ENCODE measurements at regions not wholly inside any gene's neighbourhood (a gene's known extent, or its start where the extent isn't known, plus 50 kb on each side); places are given as distances from the start of the nearest gene placed in this dataset.
"Not testable (repeated sequence)": the region's sequence is repeated elsewhere in the genome, so short reads cannot be mapped to it uniquely, and the experiment has no call there.

DNA sequence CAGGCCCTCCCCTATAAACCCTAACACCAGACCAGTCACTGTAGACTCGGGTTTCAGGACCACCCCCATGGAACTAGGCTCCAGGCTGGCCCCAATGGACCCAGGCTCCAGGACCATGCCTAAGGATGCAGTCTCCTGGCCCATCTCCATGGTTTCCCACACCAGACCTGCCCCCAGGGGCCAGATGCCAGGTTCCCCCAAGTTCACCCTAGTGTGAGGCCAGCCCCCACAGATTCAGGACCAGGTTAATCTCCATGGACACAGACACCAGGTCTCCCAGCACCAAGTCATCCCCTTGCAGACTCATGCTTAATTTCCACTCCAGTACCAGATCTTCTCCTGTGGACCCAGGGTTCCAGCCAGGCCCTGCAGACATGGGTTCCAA, 103.8 kb upstream of the LANCL2 start:
- no peak for DNase-seq (ENCODE audit: low spot score)

DNA sequence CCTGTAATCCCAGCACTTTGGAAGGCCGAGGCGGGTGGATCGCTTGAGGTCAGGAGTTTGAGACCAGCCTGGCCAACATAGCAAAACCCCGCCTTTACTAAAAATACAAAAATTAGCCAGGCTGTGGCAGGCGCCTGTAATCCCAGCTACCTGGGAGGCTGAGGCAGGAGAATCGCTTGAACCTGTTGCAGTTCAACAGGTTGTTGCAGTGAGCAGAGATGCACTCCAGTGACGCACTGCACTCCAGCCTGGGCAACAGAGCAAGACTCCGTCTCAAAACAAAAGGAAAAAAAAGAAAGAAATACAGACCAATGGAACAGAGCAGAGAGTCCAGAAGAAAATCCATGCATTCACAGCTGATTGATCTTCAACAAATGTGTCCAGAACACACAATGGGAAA, 99.8 kb upstream of the LANCL2 start:
- DNase-seq (ENCODE audit: low spot score) = not testable (repeated sequence)

DNA sequence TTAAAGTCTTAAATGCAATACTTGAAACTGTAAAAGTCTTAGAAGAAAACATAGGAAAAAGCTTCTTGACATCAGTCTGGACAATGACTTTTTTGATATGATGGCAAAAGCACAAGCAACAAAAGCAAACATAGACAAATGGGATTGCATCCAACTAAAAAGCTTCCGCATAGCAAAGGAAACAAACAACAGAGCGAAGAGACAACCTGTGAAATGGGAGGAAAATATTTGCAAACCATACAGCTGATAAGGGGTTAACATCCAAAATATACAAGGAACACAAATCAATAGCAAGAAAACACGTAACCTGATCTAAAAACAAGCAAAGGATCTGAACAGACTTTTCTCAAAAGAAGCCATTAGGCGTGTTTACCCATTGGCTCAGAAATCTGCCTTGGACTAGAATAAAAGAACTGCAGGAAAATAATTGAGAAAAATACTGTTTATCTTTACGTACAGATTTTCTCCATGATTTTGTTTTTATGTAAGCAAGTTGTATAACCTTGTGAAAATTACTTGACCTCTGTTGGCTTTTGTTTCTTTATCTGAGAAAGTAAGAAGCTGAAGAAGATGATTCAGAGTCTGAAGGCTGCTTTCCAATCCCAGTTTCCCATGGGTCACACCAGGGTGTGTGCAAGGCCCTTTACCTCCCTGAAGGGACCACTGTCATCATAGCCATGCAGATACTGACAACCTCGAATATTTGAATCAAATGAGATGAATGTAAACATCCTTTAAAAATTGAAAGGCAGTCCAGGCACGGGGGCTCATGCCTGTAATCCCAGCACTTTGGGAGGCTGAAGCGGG, 99.1 kb upstream of the LANCL2 start:
- no peak for DNase-seq (ENCODE audit: low spot score)

DNA sequence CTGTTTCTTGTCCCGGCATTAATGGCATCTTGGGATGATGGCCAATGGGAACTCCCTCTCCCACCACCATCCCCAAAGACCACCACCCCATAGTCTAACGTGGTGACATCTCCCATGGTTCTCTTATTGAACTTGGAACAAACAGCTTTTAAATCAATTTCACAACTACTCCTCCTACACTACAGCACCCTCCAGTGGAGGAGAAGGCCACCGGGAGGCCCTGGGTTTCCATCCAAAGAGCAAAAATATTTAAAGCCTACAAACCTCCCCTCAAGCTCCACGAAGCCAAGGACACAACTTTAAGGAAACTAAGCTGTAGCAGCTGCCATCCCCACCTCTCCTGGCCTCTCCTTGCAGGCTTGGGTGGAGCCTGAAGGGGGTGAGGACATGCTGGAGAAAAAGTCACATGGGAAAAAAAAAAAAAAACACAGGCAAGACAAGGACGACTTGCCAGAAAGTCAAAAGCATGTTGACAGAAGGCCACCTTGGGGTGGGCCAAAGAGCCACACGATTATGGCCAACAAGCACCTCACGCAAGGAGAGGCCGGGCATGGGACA, 94.0 kb upstream of the LANCL2 start:
- no peak for DNase-seq (ENCODE audit: low spot score)

DNA sequence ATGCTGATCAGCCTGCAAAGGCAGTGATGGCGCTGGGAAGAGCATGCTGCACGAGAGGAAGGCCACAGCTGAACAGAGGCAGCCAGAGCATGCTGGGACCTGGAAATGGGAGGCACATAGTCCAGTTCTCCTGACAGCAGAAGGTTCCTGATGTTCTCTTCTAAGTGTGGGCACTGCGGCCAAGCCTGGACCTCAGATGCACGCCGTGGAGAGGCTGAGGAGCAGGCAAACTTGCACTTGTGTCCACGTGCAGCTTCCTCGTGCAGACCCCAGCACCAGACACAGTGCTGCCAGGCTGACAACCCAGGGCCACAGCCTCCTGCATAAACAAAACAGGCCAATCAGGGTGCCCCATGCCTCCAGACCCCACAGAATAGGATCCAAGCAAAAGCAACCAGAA, 93.5 kb upstream of the LANCL2 start:
- DNase-seq (ENCODE audit: low spot score) = no peak

DNA sequence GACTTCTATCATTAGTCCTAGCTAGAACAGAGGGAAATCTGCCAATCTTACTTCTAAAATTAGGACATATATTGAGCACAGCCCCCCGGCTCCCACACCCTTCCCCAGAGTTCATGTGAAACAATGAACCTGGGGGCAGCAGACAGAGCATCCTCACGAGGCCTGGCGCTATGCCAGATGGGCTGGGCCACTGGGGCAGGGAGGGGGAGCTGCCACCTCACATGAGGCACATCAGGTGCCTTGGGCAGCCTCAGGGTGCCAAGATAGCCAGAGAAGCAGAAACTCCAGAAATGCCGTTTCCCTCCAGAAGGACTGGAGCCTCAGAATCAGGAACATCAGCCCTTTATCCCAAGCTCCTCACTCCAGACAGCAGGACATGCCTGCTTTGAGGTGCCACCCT, 92.8 kb upstream of the LANCL2 start:
- DNase-seq (ENCODE audit: low spot score) = no peak

DNA sequence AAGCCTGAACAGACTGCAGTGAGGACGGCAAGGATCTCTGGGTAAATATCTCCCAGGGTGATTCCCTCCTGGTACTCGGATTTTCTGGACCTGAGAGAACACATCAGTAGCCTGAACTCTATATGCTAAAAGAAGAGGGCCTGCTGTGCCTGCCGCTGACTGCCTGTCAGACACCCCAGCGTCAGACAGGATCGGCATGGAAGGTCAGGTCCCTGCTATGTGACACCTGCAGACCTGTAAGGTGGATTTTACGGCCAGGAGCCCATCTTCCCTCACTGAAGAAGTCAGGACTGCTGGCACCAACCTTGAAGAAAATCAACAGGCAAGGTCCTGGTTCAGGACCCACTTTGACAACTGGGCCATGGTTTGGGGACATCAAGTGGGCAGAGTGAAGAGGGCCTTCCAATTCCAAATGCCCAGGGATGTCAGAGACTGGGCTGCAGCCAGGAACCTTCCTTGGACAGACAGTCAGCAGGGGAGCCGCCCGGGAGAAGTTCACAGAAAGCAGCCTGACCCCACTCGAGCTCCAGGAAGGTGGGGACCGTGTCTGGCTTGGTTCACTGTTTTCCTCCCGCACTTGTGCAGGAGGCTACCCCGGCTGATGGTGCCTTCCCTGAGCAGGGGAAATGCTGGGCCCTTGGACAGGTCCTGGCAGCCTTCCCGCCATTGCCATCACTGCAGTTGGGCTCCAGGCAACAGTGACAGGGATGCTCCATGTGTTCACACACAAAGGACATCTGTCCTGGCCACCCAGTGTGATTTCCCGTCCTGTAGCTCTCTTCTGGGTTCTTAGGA, 91.8 kb upstream of the LANCL2 start:
- DNase-seq (ENCODE audit: low spot score) = no peak

DNA sequence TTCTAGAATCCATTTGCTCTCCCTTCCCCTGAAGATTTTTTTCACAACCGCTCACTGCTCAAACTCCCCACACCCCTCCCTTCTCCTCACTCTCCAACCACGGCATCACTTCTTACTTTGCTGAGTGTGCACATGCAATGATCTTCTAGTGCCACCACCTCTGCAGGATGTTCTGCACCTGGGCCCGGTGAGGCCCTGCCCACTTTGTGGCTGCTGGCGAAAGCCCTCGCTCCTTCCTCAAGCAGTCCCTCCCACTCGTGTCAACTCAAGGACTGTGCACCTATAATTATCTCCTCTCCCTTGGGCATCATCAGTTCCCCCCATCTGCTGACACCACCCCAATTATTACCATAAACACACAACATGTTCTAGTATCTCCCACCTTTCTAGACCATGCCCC, 91.0 kb upstream of the LANCL2 start:
- DNase-seq (ENCODE audit: low spot score) = no peak

DNA sequence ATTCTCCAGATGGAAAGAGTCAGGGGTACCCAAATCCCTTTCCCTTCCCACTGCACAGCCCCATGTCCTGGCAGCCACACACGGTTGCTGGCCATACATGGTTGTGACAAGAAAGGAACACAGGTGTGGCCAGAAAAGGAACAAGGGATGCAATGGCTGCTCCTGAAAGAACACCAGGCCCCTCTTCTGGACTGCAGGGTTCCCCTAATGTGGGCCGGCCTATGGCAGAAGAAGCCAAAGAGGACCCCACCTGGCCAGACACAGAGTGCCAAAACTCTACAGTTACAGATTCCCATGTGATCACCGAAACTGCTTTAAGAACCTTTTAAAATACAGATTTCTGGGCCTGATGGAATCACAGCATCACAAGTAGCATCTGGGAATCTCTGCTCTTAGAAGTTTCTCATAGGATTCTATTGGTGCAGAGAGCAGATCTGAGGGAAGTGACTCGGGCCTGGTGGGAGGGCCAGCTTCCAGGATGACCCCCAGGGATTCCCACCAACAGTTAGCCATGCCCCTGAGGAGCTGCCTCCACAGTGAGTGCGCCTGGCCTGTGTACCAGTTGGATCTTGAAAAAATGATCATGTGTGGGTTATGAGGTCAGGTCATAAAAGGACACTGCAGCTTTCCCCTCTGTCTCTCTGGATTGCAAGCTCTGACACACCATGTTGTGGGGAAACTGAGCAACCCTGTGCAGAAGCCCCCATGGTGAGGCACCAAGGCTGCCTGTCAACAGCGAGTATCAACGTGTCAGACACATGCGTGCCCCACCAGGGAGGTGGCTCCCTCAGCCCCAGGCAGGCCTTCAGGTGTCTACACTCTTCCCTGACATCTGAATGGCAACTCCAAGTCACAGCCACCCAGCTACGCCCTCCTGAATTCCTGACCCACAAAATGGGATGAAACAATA, 89.6 kb upstream of the LANCL2 start:
- DNase-seq (ENCODE audit: low spot score) = no peak

DNA sequence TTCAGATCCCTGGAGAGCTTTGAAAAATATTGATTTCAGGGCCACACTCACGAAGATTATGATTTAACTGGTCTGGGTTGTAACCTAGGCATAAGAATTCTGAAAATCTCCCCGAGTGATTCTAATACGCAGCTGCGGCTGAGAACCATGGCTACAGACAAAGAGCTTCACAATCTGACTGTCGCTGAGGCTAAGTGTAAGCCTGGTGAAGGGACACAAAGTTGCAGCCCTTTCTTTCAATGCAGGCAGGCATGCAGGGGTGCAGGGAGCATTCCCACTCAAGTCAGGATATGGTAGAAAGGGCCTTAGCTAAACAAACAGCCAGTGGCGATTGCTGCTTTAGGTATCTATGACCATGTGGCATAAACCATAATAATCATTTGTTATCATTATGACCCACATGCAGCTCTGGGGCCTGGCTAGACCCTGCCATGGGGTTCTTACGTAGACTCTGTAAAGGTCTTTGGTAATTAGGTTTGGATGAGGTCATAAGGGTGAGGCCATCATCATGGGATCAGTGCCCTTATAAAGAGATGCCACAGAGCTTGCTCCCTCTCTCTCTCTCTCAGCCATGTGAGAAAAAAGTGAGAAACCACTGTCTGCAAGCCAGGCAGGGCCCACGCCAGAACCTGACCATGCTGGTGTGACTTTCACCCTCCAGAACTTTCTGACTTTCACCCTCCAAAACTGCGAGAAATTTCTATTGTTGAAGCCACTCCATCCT, 88.4 kb upstream of the LANCL2 start:
- DNase-seq (ENCODE audit: low spot score) = no peak

DNA sequence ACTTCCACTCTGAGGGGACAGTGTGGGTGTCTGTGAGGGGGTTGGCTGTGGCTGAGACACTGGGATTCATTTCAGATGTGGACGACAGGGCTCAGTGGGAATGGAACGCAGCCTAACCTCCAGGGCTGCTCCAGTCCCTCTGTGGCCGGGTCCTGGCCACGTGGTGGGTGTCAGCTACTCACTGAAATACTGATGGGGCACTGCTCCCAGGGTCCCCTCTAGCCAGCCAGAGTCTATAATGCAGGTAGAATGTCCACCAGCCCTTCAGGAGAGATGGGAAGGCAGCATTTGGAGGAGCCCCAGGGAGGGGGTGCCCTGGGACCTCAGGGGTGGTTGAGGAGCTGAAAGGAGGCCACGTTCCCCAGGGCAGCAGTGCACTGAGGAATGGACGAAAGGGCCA, 87.2 kb upstream of the LANCL2 start:
- DNase-seq (ENCODE audit: low spot score) = no peak

DNA sequence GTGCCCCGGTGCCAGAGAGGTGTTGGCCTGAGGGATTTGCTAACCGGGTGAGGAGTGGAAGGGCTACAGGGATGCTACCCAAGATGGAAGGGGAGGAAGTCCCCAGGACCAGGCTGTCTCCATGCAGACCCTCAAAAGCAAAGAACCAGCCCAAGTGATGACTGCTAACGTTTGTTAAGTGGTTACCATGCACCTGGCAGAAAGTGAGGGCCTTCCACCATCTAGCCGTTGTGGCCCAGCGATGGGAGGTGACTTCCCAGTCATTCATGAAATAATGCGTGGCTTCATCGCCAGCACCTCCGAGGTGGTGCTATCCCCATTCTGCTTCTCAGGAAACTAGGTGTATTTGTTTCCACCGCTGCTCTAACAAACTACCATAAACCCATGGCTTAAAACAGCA, 86.8 kb upstream of the LANCL2 start:
- DNase-seq (ENCODE audit: low spot score) = no peak

DNA sequence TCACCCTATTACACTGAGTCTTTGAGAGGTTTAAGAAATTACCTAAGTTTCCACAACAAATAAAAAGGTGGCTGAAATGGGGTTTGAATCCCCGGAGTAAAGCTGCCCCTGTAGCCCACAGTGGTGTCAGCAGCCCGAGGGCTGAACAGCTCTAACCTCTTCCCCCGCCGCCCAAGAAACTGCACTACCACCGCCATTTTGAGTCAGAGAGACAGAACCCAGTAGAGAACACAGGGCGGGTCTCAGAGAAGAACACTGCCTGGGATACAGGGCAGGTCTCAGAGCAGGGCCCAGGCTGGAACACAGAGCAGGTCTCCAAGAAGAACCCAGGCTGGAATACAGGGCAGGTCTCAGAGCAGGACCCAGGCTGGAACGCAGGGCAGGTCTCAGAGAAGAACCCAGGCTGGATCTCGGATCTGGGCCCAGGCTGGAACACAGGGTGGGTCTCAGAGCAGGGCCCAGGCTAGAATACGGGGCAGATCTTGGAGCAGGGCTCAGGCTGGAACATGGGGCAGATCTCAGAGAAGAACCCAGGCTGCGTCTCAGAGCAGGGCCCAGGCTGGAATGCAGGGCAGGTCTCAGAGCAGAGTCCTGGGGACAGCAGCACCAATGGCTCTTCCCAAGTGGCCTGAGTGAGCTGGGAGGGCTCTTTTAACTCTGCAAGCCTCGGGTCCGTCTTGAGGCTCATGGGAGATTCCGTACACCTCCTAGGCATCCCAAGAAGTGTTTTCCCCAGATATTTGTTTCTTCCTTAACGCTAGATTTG, 85.9 kb upstream of the LANCL2 start:
- DNase-seq (ENCODE audit: low spot score) = no peak

DNA sequence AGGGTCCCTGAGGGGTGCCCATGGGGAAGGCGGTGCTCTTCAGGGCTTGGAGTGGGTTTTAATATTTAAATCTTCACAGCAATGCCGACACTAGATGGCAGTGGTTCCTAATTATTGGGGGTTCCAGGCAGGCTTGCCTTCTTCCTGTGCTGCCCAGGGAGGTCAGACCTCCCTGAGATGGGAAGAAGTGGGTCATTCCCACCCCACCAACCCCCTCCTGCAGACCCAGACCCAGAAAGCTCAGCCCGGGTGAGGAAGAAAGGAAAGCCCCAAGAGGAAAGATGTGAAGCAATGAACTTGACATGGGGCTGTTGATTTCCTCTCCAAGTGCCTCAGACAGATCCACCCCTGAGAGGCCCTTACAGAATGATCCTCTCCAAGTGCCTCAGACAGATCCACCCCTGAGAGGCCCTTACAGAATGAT, 85.1 kb upstream of the LANCL2 start:
- DNase-seq (ENCODE audit: low spot score) = peak; percentile 80

DNA sequence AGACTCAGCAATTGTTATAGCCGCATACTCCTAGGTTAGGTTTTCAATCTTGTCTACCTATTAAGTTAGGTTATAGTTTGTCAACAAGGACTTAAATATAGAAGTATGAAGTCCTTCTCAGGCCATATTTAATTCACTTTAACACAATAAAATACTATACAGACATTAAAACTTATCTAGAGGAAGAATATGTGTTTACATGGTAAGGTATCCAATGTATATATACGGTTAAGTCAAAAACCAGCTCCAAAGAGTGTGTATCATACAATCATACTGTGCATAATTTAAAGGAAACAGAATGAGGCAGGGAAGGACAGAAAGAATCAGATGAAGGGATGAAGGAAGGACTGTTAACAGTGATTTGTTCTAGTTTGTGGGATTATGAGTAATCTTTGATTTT, 79.5 kb upstream of the LANCL2 start:
- no peak for DNase-seq (ENCODE audit: low spot score)

DNA sequence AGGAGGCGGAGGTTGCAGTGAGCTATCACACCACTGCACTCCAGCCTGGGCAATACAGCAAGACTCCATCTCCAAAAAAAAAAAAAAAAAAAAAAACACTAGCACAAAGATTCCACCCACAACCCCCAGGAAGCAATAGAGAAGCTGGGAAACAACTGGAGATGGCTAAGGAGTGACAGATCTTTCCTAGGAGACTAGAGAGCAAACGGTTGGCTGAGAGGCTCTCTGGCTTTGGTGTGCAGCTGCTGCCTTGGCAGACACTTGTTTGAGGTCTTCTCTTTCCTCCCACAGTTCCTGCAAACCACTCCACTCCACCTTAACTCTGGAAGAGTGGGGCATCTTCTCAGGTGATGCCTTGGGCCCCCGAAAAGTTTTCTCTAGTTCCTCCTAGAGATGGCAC, 78.5 kb upstream of the LANCL2 start:
- DNase-seq (ENCODE audit: low spot score) = no peak

DNA sequence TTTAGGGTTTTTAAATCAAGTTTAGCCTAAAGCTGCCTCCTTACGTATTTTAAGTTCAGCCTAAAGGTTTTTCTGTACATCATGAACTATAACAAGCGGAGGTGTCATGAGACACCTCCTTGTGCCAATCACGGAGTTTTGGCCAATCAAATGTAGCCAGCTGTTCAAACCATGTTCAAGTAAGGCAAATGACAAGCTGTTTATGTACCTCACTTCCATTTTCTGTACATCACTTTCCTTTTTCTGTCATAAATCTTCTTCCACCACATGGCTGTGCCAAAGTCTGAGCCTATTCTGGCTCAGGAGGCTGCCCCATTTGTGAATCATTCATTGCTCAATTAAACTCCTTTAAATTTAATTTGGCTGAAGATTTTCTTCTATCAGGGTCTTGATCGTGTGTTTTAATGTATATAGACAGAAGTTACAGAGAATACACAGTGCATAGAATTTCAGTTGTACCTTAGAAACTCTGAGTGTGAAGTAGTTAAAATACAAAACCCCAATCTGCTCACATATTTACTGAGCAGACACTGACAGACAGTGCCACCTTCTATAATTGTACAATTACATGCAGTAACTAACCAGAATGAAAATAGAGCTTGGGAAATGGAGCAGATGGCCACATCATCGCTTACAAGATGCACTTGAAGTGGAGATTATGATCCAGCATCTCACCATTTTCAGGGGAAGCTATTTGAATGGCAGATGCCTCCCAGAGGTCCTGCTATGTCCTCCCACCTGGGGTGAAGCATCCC, 76.9 kb upstream of the LANCL2 start:
- DNase-seq (ENCODE audit: low spot score) = no peak

DNA sequence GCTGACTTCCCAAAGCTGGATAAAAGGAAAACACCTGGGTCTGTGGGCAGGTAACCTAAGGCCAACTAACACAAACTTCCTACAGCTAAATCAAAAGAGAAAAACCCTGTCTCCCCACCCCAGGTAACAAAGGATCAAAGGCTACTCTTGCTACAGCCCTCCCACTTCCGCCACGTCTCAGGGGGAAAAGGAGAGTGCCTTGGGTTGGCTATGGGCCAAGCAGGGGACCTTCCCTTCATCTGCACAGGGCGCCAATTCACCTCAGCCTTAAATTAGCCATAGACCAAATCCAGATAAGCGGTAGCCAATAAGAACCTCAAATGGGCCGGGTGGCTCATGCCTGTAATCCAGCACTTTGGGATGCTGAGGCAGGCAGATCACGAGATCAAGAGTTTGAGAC, 69.1 kb upstream of the LANCL2 start:
- no peak for DNase-seq (ENCODE audit: low spot score)

DNA sequence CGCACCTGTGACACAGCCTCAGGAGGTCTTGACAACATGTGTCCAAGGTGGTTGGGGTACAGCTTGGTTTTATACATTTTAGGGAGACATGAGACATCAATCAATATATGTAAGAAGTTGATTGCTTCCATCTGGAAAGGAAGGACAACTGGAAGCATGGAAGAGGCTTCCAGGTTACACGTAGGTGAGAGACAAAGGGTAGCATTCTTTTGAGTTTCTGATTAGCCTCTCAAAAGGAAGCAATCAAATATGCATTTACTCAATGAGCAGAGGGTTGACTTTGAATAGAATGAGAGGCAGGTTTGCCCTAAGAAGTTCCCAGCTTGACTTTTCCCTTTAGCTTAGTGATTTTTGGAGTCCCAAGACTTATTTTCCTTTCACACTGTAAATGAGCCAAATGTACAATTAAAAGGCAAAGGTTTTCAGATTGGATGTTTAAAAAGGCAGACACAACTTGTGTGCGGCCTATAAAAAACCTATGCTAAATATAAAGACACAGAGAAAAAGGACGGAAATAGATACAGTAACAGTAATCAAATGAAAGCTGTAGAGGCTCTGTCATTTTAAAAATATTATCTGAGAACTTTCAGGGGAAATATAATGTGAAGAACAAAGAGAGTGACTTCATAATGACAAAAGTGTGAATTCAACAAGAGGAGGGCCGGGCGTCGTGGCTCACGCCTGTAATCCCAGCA, 65.7 kb upstream of the LANCL2 start:
- no peak for DNase-seq (ENCODE audit: low spot score)

Data from SK-N-DZ (cell line).